ENCODE measurements at regions not wholly inside any gene's neighbourhood (a gene's known extent, or its start where the extent isn't known, plus 50 kb on each side); places are given as distances from the start of the nearest gene placed in this dataset.

DNA sequence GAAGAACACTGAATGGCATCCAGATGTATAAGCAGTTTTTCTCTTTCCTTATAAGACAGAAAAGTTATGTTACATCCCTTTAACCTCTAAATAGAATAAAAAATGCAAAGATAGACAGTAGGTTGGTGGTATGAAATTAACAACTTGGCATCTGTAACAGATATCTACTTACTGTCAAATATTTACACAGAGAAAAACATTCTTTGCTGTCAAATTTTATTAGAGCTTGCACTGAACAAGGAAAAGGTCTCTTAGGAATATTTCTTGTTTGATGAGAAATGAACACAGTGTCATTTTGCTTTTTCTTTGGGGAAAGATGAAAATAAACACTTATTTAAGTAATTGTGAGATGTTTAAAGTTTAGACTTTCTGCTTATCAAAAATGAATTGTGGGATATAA is 65.6 kb upstream of the PCDH15 start:
- DNase-seq (ENCODE audit: low spot score), result no peak
- no peak for FAIRE-seq

DNA sequence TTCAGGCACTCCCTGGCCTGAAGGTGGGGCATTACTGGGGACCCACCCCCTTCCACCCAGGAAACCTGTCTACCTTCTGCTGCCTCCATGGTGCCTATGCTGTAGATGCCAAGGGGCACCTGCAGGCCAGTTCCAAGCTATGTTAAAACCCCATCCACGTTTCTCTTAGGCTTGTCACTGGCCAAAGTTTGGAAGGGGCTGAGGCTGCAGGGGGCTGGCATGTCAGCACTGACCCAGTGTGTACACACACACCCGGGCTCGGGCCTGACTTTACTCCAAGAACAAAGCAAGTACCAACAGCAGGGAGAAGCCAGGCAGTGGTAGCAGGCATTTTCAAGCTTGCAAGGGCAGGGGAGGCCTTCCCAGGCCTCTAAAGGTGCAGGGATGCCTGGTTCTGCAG is 53.8 kb upstream of the PCDH15 start:
- DNase-seq (ENCODE audit: low spot score) (no peak), FAIRE-seq (no peak)

DNA sequence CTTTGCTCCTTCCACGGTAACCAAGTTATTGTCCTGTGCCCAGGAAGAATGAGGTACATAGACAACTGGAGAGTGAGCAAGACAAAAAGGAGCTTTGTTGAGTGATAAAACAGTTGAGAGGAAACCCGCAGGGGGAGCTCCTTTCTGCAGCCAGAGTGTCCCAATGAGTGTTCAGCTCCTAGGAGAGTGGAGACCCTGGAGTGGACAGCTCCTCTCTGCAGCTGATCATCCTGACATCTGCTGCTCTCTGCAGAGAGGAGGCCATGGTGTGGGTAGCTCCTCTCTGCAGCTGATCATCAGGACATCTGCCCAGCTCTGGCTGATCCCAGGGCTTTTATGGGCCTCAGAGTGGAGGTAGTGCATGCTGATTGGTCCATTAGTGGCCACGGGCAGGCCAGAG is 53.4 kb upstream of the PCDH15 start:
- DNase-seq (ENCODE audit: low spot score), result no peak
- no peak for FAIRE-seq

DNA sequence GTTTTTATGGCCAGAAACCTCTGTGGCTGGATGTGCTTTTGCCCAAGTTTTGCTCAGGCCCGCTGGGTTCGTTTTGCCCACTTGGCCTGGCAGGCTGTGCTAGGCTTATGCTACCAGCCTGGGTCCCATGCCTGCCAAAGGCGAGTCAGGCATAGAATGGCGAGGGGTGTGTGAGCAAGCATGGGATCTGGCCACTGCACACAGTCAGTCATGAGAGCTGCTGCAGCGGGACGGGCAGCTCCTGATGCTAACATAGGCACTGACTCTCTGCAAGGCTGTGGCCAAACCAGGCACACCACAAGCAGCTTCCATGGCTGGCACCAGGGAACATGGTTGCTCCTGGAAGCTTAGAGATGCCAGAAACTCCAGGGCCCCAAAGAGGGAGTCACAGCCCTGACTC is 52.9 kb upstream of the PCDH15 start:
- FAIRE-seq, result no peak
- no peak for DNase-seq (ENCODE audit: low spot score)
